Natural killer cell (primary cell): ENCODE measurements at regions not wholly inside any gene's neighbourhood (a gene's known extent, or its start where the extent isn't known, plus 50 kb on each side); places are given as distances from the start of the nearest gene placed in this dataset.

Source experiments
- ATAC-seq, 3 donors: fragments of 150-1000 bp in 2 of 3; fragments of 200-7000 bp in 1 of 3; cut with Tn5 transposase; 1 replicate in 1 of 3; 2 replicates in 2 of 3; pipeline ENCODE4 v1.10.0; 2021; ENCODE audit warnings: mild to moderate bottlenecking in 2 of 3, moderate library complexity in 2 of 3
- DNase-seq, 2 donors: peaks; one replicate each; pipeline versions ENCODE4 v3.0.0 to v3.0.0-alpha.2; 2013 to 2021; ENCODE audit warnings: mixed read lengths in 1 of 2
- H3K27ac ChIP-seq: one replicate; pipeline ENCODE4 v1.5.1; 2013; ENCODE audit warnings: mild to moderate bottlenecking, low read length
- H3K27me3 ChIP-seq: one replicate; pipeline ENCODE4 v1.6.1; 2013; ENCODE audit warnings: low read length; ENCODE audit not compliant: control insufficient read depth, insufficient read depth
- H3K36me3 ChIP-seq: one replicate; pipeline ENCODE4 v1.6.1; 2013; ENCODE audit warnings: low read length; ENCODE audit not compliant: control insufficient read depth, insufficient read depth
- H3K4me1 ChIP-seq: one replicate; pipeline ENCODE4 v1.6.1; 2013; ENCODE audit warnings: low read length; ENCODE audit not compliant: control insufficient read depth, insufficient read depth
- H3K4me3 ChIP-seq: one replicate; pipeline ENCODE4 v1.5.1; 2013; ENCODE audit warnings: low read length
- H3K9me3 ChIP-seq: one replicate; pipeline ENCODE4 v1.6.1; 2013; ENCODE audit warnings: low read length; ENCODE audit not compliant: control insufficient read depth, insufficient read depth
- H3K27ac Mint-ChIP-seq, 2 donors: one replicate each; pipeline ENCODE4 v1.8.0; 2022; ENCODE audit warnings: mild to moderate bottlenecking in 2 of 2, mixed read lengths in 2 of 2, moderate library complexity in 1 of 2
- H3K27me3 Mint-ChIP-seq, 2 donors: one replicate each; pipeline ENCODE4 v1.8.0; 2022; ENCODE audit warnings: low read depth in 2 of 2, mixed read lengths in 2 of 2
- H3K36me3 Mint-ChIP-seq: one replicate; pipeline ENCODE4 v1.8.0; 2022; ENCODE audit warnings: mixed read lengths
- H3K4me1 Mint-ChIP-seq, 2 donors: one replicate each; pipeline ENCODE4 v1.8.0; 2022; ENCODE audit warnings: mixed read lengths in 2 of 2
- H3K4me3 Mint-ChIP-seq: one replicate; pipeline ENCODE4 v1.8.0; 2022; ENCODE audit warnings: mild to moderate bottlenecking, moderate library complexity, mixed read lengths
- H3K9me3 Mint-ChIP-seq, 2 donors: one replicate each; pipeline ENCODE4 v1.8.0; 2022; ENCODE audit warnings: mixed read lengths in 2 of 2
- WGBS: methylation state at CpG from one replicate; pipeline ENCODE4 v1.1.7; 2013; ENCODE audit warnings: missing lambda C conversion rate; ENCODE audit not compliant: insufficient coverage; 5-methylcytosine and 5-hydroxymethylcytosine counted together
- intact Hi-C: fragments of 100-400 bp; cut with micrococcal nuclease; formaldehyde crosslinking; loops from one replicate; pipeline ENCODE4 v1.14.2; 2022
- TF ChIP-seq, protein P1 (sequence below): fragments of 200-600 bp; IDR thresholded peaks from one replicate; pipeline ENCODE4 v1.8.0; 2022; ENCODE audit warnings: antibody characterized with exemption

DNA sequence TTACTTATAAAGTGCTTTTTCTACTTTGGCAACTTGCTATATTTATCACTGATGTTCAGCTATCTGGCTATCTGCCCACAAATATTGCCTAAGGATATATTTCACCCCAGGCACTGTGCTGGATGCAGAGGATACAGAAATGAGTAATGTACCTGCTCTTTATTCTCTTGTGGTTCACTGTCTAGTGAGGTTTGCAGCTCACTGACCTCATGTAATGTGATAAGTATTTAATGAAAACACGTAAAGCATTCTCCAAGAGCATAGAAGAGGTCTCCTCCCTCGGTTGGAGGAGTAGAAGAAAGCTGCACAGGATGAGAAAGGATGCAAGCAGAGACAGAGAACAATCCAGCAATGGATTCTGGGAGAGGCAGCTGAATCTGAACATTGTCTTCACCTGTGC lies 610.7 kb downstream of the CBLN4 start:
- Mint-ChIP-seq H3K27me3 (no peaks in the 10 kb centered on the region), H3K27ac (no peak overlapping the region), H3K36me3 (peaks cover 2% of the 10 kb centered on the region), H3K4me1 (no peaks in the 10 kb centered on the region), H3K9me3 (peaks cover 7 to 14% of the 10 kb centered on the region in 2 donors), H3K4me3 (no peak overlapping the region)
- Histone ChIP-seq H3K9me3 (no peaks in the 10 kb centered on the region), H3K4me1 (no peaks in the 10 kb centered on the region), H3K27me3 (no peaks in the 10 kb centered on the region), H3K4me3 (no peak overlapping the region), H3K36me3 (no peaks in the 10 kb centered on the region), H3K27ac (no peak overlapping the region)
- intact Hi-C loops, result no loop called here
- DNase-seq (no peak), ATAC-seq (no peak)
- TF ChIP-seq, protein P1, sequence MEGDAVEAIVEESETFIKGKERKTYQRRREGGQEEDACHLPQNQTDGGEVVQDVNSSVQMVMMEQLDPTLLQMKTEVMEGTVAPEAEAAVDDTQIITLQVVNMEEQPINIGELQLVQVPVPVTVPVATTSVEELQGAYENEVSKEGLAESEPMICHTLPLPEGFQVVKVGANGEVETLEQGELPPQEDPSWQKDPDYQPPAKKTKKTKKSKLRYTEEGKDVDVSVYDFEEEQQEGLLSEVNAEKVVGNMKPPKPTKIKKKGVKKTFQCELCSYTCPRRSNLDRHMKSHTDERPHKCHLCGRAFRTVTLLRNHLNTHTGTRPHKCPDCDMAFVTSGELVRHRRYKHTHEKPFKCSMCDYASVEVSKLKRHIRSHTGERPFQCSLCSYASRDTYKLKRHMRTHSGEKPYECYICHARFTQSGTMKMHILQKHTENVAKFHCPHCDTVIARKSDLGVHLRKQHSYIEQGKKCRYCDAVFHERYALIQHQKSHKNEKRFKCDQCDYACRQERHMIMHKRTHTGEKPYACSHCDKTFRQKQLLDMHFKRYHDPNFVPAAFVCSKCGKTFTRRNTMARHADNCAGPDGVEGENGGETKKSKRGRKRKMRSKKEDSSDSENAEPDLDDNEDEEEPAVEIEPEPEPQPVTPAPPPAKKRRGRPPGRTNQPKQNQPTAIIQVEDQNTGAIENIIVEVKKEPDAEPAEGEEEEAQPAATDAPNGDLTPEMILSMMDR, result no peak
- WGBS, result 70% methylated on average over 2 of the region's 2 CpGs

DNA sequence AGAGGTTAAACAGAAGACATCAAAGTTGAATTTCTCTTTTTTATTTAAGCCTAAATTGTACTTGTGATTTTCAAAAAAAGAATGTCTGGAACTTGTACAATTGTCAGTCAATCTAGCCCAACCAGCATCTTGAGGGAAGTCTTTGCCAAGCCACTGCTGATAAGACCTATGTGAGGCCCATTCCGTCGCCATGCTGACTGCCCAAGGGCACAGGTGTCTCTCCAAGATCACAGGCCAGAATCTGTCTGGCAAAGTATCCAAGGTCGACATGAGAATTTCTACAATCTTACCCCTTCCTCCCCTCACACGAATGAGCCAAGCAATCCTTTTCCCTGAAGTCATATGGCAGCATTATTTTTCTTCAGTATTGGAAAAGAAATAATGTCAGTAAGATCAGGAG lies 614.5 kb downstream of the CBLN4 start:
- no peak overlapping the region for H3K4me3 Mint-ChIP-seq
- intact Hi-C loops, result no loop called here
- Histone ChIP-seq H3K4me3 (no peak overlapping the region), H3K27ac (no peak overlapping the region), H3K36me3 (no peaks in the 10 kb centered on the region), H3K4me1 (no peaks in the 10 kb centered on the region), H3K27me3 (no peaks in the 10 kb centered on the region), H3K9me3 (no peaks in the 10 kb centered on the region)
- TF ChIP-seq, protein P1, result no peak
- no peak overlapping the region for H3K27ac Mint-ChIP-seq
- WGBS, result 84% methylated on average over 3 of the region's 4 CpGs
- ATAC-seq, result no peak
- peaks cover 11% of the 10 kb centered on the region in 2 donors for H3K9me3 Mint-ChIP-seq
- H3K36me3 Mint-ChIP-seq, result no peaks in the 10 kb centered on the region
- H3K4me1 Mint-ChIP-seq, result no peaks in the 10 kb centered on the region
- no peak for DNase-seq
- no peaks in the 10 kb centered on the region for H3K27me3 Mint-ChIP-seq

DNA sequence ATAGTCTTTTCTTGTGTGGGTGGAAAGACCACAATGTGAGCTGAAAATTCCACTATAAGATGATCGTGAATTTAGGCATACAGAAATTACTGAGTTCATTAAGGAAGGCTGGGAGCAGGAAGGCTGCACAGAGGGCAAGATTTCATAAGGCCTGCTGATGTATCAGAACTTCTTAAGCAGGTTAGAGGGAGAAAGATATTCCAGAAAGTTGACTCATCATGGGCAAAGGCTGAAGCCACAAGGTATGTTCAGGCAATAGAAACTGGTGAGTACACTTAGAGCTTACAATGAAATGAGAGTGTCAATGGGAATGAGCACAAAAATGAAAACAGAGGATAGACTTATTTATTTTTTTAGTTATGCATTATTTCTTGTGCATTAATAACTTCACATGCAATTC lies 618.6 kb downstream of the CBLN4 start:
- no peak for ATAC-seq
- no peaks in the 10 kb centered on the region for H3K27me3 ChIP-seq
- Mint-ChIP-seq H3K4me1 (no peaks in the 10 kb centered on the region), H3K27me3 (no peaks in the 10 kb centered on the region), H3K27ac (no peak overlapping the region), H3K9me3 (peaks cover 12% of the 10 kb centered on the region in 2 donors), H3K4me3 (no peak overlapping the region), H3K36me3 (no peaks in the 10 kb centered on the region)
- H3K4me3 ChIP-seq, result no peak overlapping the region
- H3K9me3 ChIP-seq, result no peaks in the 10 kb centered on the region
- no peak for DNase-seq
- TF ChIP-seq, protein P1, result no peak
- H3K36me3 ChIP-seq, result no peaks in the 10 kb centered on the region
- H3K27ac ChIP-seq, result no peak overlapping the region
- intact Hi-C loops, result no loop called here
- WGBS, result 96% methylated on average over 1 of the region's 1 CpG
- no peaks in the 10 kb centered on the region for H3K4me1 ChIP-seq

DNA sequence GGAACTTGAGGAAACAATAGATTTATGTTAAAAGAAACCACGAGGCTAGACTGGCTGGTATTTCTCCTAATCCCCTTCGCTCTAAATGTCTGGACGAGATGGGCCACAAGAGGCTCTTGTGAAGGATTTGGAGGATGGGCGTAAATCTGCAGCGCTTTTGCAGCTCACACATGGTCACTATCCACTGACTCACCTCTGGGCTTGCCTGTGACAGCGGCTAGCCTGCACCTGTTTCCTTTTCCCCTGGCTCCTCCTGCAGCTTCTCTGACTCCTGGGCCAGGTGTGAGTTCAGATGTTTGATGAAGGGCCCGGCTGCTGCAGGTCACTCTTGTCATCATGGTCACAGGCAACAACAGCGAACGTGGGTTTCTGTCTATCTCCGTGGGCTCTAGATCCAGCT lies 629.4 kb downstream of the CBLN4 start:
- Histone ChIP-seq H3K4me1 (no peaks in the 10 kb centered on the region), H3K9me3 (no peaks in the 10 kb centered on the region), H3K27ac (no peak overlapping the region), H3K36me3 (no peaks in the 10 kb centered on the region), H3K4me3 (no peak overlapping the region), H3K27me3 (no peaks in the 10 kb centered on the region)
- H3K36me3 Mint-ChIP-seq, result no peaks in the 10 kb centered on the region
- WGBS, result 78% methylated on average over 10 of the region's 10 CpGs
- ATAC-seq (no peak), DNase-seq (no peak)
- no peak overlapping the region for H3K27ac Mint-ChIP-seq
- H3K27me3 Mint-ChIP-seq, result no peaks in the 10 kb centered on the region
- H3K4me3 Mint-ChIP-seq, result no peak overlapping the region
- peaks cover 9 to 11% of the 10 kb centered on the region in 2 donors for H3K9me3 Mint-ChIP-seq
- H3K4me1 Mint-ChIP-seq, result no peaks in the 10 kb centered on the region
- TF ChIP-seq, protein P1, result no peak
- intact Hi-C loops, result no loop called here
